IMR-90 (cell line): ENCODE measurements at regions not wholly inside any gene's neighbourhood (a gene's known extent, or its start where the extent isn't known, plus 50 kb on each side); places are given as distances from the start of the nearest gene placed in this dataset.

Experiments used
- ATAC-seq: fragments of 200-7000 bp; cut with Tn5 transposase; 2 replicates; pipeline ENCODE4 v1.9.1; 2020; ENCODE audit warnings: low read depth, mild to moderate bottlenecking, moderate library complexity
- BruUV-seq: library from RNA; stranded (reverse); fragments of 400-500 nt; replicated peaks from 2 replicates; lab custom pipeline; 2021; lab: Mats Ljungman, UMichigan
- CTCF ChIA-PET: fragments of 300-600 bp; formaldehyde crosslinking; extraction: SDS; loops from one replicate; lab custom pipeline; 2021; ENCODE audit warnings: antibody characterized with exemption; lab: Yijun Ruan, JAX
- POLR2A ChIA-PET: fragments of 300-600 bp; sonication (Branson Sonifier 250); formaldehyde crosslinking; loops from one replicate; lab custom pipeline; 2022; ENCODE audit warnings: antibody characterized with exemption; ENCODE audit not compliant: unreplicated experiment; lab: Charles Lee
- DNase-seq: peaks from one replicate; pipeline ENCODE4 v3.0.0; 2013
- H2AFZ ChIP-seq: replicated peaks from 2 replicates; pipeline ENCODE3; 2013; ENCODE audit warnings: low read length, mild to moderate bottlenecking; ENCODE audit not compliant: poor library complexity
- H2AK5ac ChIP-seq: 2 replicates; pipeline ENCODE4 v1.6.1; 2013; ENCODE audit warnings: low read depth, low read length, inconsistent platforms
- H2AK9ac ChIP-seq: replicated peaks from 2 replicates; pipeline ENCODE3; 2013; ENCODE audit warnings: mild to moderate bottlenecking, low read depth, low read length, moderate library complexity; ENCODE audit not compliant: poor library complexity
- H2BK120ac ChIP-seq: 2 replicates; pipeline ENCODE4 v1.6.1; 2013; ENCODE audit warnings: low read depth, low read length, inconsistent platforms
- H2BK15ac ChIP-seq: 3 replicates; pipeline ENCODE4 v1.6.1; 2013; ENCODE audit warnings: low read depth, low read length, inconsistent platforms
- H2BK20ac ChIP-seq: 2 replicates; pipeline ENCODE4 v1.6.1; 2013; ENCODE audit warnings: low read depth, mild to moderate bottlenecking, inconsistent platforms, low read length, moderate library complexity
- H2BK5ac ChIP-seq: 2 replicates; pipeline ENCODE4 v1.6.1; 2013; ENCODE audit warnings: mild to moderate bottlenecking, low read depth, low read length, inconsistent platforms; ENCODE audit not compliant: poor library complexity, severe bottlenecking
- H3K14ac ChIP-seq: replicated peaks from 2 replicates; pipeline ENCODE4 v1.6.1; 2013; ENCODE audit warnings: low read depth, low read length, inconsistent platforms
- H3K18ac ChIP-seq: 2 replicates; pipeline ENCODE4 v1.6.1; 2013; ENCODE audit warnings: low read depth, low read length, control low read depth
- H3K23ac ChIP-seq: 2 replicates; pipeline ENCODE4 v1.6.1; 2013; ENCODE audit warnings: low read depth, low read length, inconsistent platforms
- H3K27ac ChIP-seq: 2 replicates; pipeline ENCODE4 v1.5.1; 2013; ENCODE audit warnings: mild to moderate bottlenecking, control low read depth, low read length; ENCODE audit not compliant: insufficient read depth
- H3K27me3 ChIP-seq: 2 replicates; pipeline ENCODE4 v1.6.1; 2013; ENCODE audit warnings: low read length; ENCODE audit not compliant: control insufficient read depth, insufficient read depth
- H3K36me3 ChIP-seq: 2 replicates; pipeline ENCODE4 v1.6.1; 2013; ENCODE audit warnings: low read length, mixed read lengths; ENCODE audit not compliant: control insufficient read depth, insufficient read depth
- H3K4ac ChIP-seq: 2 replicates; pipeline ENCODE4 v1.6.1; 2013; ENCODE audit warnings: low read depth, low read length, inconsistent platforms
- H3K4me1 ChIP-seq: 2 replicates; pipeline ENCODE4 v1.6.1; 2013; ENCODE audit warnings: low read length, mixed read lengths; ENCODE audit not compliant: control insufficient read depth, insufficient read depth
- H3K4me2 ChIP-seq: 2 replicates; pipeline ENCODE4 v1.6.1; 2013; ENCODE audit warnings: low read depth, mild to moderate bottlenecking, control low read depth, low read length, moderate library complexity
- H3K4me3 ChIP-seq: 2 replicates; pipeline ENCODE4 v1.5.1; 2013; ENCODE audit warnings: low read depth, mild to moderate bottlenecking, control low read depth, low read length, moderate library complexity; ENCODE audit not compliant: insufficient read depth
- H3K56ac ChIP-seq: 2 replicates; pipeline ENCODE4 v1.6.1; 2013; ENCODE audit warnings: low read length, inconsistent platforms; ENCODE audit not compliant: insufficient read depth; ENCODE audit errors: extremely low read depth
- H3K79me1 ChIP-seq, 2 experiments: 2 replicates each; pipeline ENCODE4 v1.6.1; 2013; ENCODE audit warnings: low read length in 2 of 2, inconsistent platforms in 1 of 2, low read depth in 1 of 2
- H3K9ac ChIP-seq: 2 replicates; pipeline ENCODE4 v1.6.1; 2013; ENCODE audit warnings: low read depth, low read length, control low read depth
- H3K9me1 ChIP-seq: 2 replicates; pipeline ENCODE4 v1.6.1; 2013; ENCODE audit warnings: low read length, inconsistent platforms; ENCODE audit not compliant: insufficient read depth
- H3K9me3 ChIP-seq: 2 replicates; pipeline ENCODE4 v1.6.1; 2013; ENCODE audit warnings: low read length; ENCODE audit not compliant: control insufficient read depth, insufficient read depth
- H4K20me1 ChIP-seq: 2 replicates; pipeline ENCODE4 v1.6.1; 2013; ENCODE audit warnings: low read length, inconsistent platforms; ENCODE audit not compliant: insufficient read depth
- H4K5ac ChIP-seq: 2 replicates; pipeline ENCODE4 v1.6.1; 2013; ENCODE audit warnings: mild to moderate bottlenecking, low read depth, low read length, control low read depth
- H4K8ac ChIP-seq, 2 experiments: 2 replicates each; pipeline ENCODE4 v1.6.1; 2013; ENCODE audit warnings: low read depth in 2 of 2, low read length in 2 of 2, control low read depth in 1 of 2, inconsistent platforms in 1 of 2
- H4K91ac ChIP-seq: 2 replicates; pipeline ENCODE4 v1.6.1; 2013; ENCODE audit warnings: low read depth, low read length, inconsistent platforms; ENCODE audit not compliant: insufficient read depth
- BHLHE40 ChIP-seq: fragments of 150-350 bp; IDR thresholded peaks from 2 replicates; pipeline ENCODE4 v1.6.1; 2016; ENCODE audit warnings: mild to moderate bottlenecking, low read depth, low read length
- CEBPB ChIP-seq: IDR thresholded peaks from 2 replicates; pipeline ENCODE4 v1.6.1; 2012; ENCODE audit warnings: low read depth, low read length, improper control_type of control experiment
- CHD1 ChIP-seq: IDR thresholded peaks from 2 replicates; pipeline ENCODE4 v1.6.1; 2012; ENCODE audit warnings: low read depth, low read length, improper control_type of control experiment
- CTCF ChIP-seq: conservative IDR thresholded peaks from 2 replicates; pipeline ENCODE4 v1.5.1; 2012; ENCODE audit warnings: mild to moderate bottlenecking, low read depth, low read length, improper control_type of control experiment
- ELK1 ChIP-seq: fragments of 150-350 bp; IDR thresholded peaks from 2 replicates; pipeline ENCODE4 v1.6.1; 2016; ENCODE audit warnings: low read depth, mild to moderate bottlenecking, low read length, moderate library complexity, borderline replicate concordance
- FOS ChIP-seq: fragments of 150-350 bp; IDR thresholded peaks from 2 replicates; pipeline ENCODE4 v1.6.1; 2016; ENCODE audit warnings: low read depth, low read length
- MAFK ChIP-seq: IDR thresholded peaks from 2 replicates; pipeline ENCODE4 v1.6.1; 2012; ENCODE audit warnings: low read depth, low read length, improper control_type of control experiment
- MAZ ChIP-seq: IDR thresholded peaks from 2 replicates; pipeline ENCODE4 v1.6.1; 2012; ENCODE audit warnings: low read depth, mild to moderate bottlenecking, low read length, improper control_type of control experiment, moderate library complexity, borderline replicate concordance
- MXI1 ChIP-seq: IDR thresholded peaks from 2 replicates; pipeline ENCODE4 v1.6.1; 2012; ENCODE audit warnings: low read depth, mild to moderate bottlenecking, low read length, moderate library complexity, borderline replicate concordance
- NFE2L2 ChIP-seq: fragments of 150-350 bp; IDR thresholded peaks from 2 replicates; pipeline ENCODE4 v1.6.1; 2016; ENCODE audit warnings: low read depth, mild to moderate bottlenecking, low read length
- POLR2A ChIP-seq: IDR thresholded peaks from 2 replicates; pipeline ENCODE4 v1.6.1; 2012; ENCODE audit warnings: mild to moderate bottlenecking, low read depth, low read length
- RAD21 ChIP-seq: IDR thresholded peaks from 2 replicates; pipeline ENCODE4 v1.6.1; 2012; ENCODE audit warnings: low read length, improper control_type of control experiment
- RCOR1 ChIP-seq: IDR thresholded peaks from 2 replicates; pipeline ENCODE4 v1.6.1; 2012; ENCODE audit warnings: mild to moderate bottlenecking, low read length, improper control_type of control experiment; ENCODE audit not compliant: insufficient replicate concordance
- RFX5 ChIP-seq: IDR thresholded peaks from 2 replicates; pipeline ENCODE4 v1.8.0; 2012; ENCODE audit warnings: low read depth, mild to moderate bottlenecking, low read length, moderate library complexity
- SMC3 ChIP-seq: fragments of 150-350 bp; IDR thresholded peaks from 2 replicates; pipeline ENCODE4 v1.6.1; 2016; ENCODE audit warnings: low read depth, mild to moderate bottlenecking, antibody characterized with exemption, low read length, moderate library complexity
- USF2 ChIP-seq: fragments of 150-350 bp; IDR thresholded peaks from 2 replicates; pipeline ENCODE4 v1.6.1; 2017; ENCODE audit warnings: mild to moderate bottlenecking, antibody characterized with exemption, low read length, low read depth
- WGBS, 2 experiments: methylation state at CpG; one replicate each; pipeline versions ENCODE4 v1.1.5 to v1.1.7; 2013; ENCODE audit warnings: missing lambda C conversion rate in 2 of 2; ENCODE audit not compliant: insufficient read length in 1 of 2; ENCODE audit errors: extremely low coverage in 2 of 2; 5-methylcytosine and 5-hydroxymethylcytosine counted together
- dilution Hi-C: fragments of 300-500 bp; cut with HindIII; formaldehyde crosslinking; loops from one replicate; pipeline ENCODE4 v1.14.3; 2018; ENCODE audit warnings: low sequenced_read_pairs; ENCODE audit not compliant: unreplicated experiment
- in situ Hi-C: fragments of 300-500 bp; cut with MboI; formaldehyde crosslinking; loops from 3 replicates; pipeline ENCODE4 v1.14.3; 2019; ENCODE audit warnings: low sequenced_read_pairs, inconsistent platforms, mixed read lengths
- intact Hi-C: fragments of 100-400 bp; cut with micrococcal nuclease; formaldehyde crosslinking; loops from 2 replicates; pipeline ENCODE4 v1.10.0; 2022

DNA sequence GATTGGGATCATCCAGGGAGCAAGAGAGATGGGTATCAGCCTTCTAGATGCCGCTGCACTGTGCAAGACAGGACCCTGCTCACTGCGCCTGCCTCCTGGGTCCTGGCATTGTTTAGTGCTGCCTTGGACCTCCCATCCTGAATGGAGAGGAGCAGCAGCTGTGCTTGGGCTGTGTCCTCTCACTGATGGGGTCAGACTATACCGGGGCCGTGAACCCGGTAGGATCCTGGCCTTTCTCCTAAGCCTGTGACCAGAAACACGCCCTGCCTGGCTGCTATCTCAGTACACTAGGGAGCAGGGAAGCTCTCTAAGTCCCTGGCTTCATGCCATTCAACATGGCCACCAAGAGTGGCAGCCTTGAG lies 309.4 kb upstream of the ZNF32 start:
- no peak overlapping the region for H3K4me2 ChIP-seq
- no peak overlapping the region; the same call in 1 of the 2 replicates for H2AK5ac ChIP-seq
- no peak for ATAC-seq
- WGBS, 2 experiments: 85% methylated on average over 5 of the region's 6 CpGs; no CpG with 5 or more reads in 1 of the 2 experiments
- no peak overlapping the region for H3K56ac ChIP-seq
- no peaks in the 10 kb centered on the region for H4K20me1 ChIP-seq
- intact Hi-C loops: no loop called here
- peaks cover under 1% of the 10 kb centered on the region; the same call in 1 of the 2 replicates for H3K9me3 ChIP-seq
- in situ Hi-C loops: no loop called here
- no peak overlapping the region for H4K8ac ChIP-seq
- no peak overlapping the region for H2AK9ac ChIP-seq
- no peak overlapping the region for H2BK20ac ChIP-seq
- no TSS peak for BruUV-seq
- no peak overlapping the region for H2BK5ac ChIP-seq
- H3K4me1 ChIP-seq: peaks cover 4% of the 10 kb centered on the region; the same call in 1 of the 2 replicates
- no peak overlapping the region for H3K18ac ChIP-seq
- no peak overlapping the region for H3K23ac ChIP-seq
- CTCF ChIA-PET: no interaction called here
- H2BK120ac ChIP-seq: no peak overlapping the region
- no peak overlapping the region for H3K4me3 ChIP-seq
- TF ChIP-seq RFX5: no peak
- no peak for TF ChIP-seq FOS
- TF ChIP-seq CEBPB: no peak
- TF ChIP-seq NFE2L2: no peak
- TF ChIP-seq CTCF: no peak
- no peak for TF ChIP-seq SMC3
- TF ChIP-seq ELK1: no peak
- TF ChIP-seq CHD1: no peak
- TF ChIP-seq RAD21: no peak
- TF ChIP-seq USF2: no peak
- TF ChIP-seq POLR2A: no peak
- no peak for TF ChIP-seq MAZ
- no peak for TF ChIP-seq MAFK
- TF ChIP-seq BHLHE40: no peak
- no peak for TF ChIP-seq RCOR1
- TF ChIP-seq MXI1: no peak
- H3K9ac ChIP-seq: no peak overlapping the region
- H3K4ac ChIP-seq: no peak overlapping the region
- no peak overlapping the region for H3K14ac ChIP-seq
- H4K91ac ChIP-seq: no peak overlapping the region
- POLR2A ChIA-PET: no interaction called here
- no peak overlapping the region for H4K5ac ChIP-seq
- no peak overlapping the region for H2BK15ac ChIP-seq
- no peak for DNase-seq
- H3K27ac ChIP-seq: no peak overlapping the region
- dilution Hi-C loops: no loop called here
- no peaks in the 10 kb centered on the region for H3K79me1 ChIP-seq
- no peak overlapping the region for H2AFZ ChIP-seq
- peaks cover 25% of the 10 kb centered on the region for H3K27me3 ChIP-seq
- H3K36me3 ChIP-seq: no peaks in the 10 kb centered on the region
- peaks cover 2% of the 10 kb centered on the region; the same call in 1 of the 2 replicates for H3K9me1 ChIP-seq
